NCI-H524 treated with DMSO at 0.1 percent for 48 hours (cell line): ENCODE measurements at regions not wholly inside any gene's neighbourhood (a gene's known extent, or its start where the extent isn't known, plus 50 kb on each side); places are given as distances from the start of the nearest gene placed in this dataset.

Source experiments
- DNase-seq: peaks from one replicate; lab custom pipeline; 2025; lab: John Stamatoyannopoulos, UW

DNA sequence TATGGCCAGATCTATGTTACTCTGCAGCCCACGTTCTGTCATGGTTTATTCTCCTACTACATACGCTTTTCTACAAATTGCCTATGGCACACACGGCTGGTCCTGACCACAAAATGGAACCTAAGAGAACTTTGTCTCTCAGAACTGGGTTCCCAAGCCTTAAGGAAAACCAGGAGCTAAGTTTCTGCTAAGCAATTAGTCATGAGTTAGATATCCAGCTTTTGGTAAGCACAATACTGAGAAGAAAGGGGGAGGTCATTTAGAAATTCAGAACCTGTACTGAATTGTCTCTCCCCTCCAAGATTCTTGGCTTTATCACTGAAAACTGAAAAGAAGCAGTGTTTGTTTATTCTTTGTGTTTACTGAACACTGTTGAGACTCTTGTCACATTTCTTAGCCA is 283.5 kb upstream of the TANK start:
- no peak for DNase-seq

DNA sequence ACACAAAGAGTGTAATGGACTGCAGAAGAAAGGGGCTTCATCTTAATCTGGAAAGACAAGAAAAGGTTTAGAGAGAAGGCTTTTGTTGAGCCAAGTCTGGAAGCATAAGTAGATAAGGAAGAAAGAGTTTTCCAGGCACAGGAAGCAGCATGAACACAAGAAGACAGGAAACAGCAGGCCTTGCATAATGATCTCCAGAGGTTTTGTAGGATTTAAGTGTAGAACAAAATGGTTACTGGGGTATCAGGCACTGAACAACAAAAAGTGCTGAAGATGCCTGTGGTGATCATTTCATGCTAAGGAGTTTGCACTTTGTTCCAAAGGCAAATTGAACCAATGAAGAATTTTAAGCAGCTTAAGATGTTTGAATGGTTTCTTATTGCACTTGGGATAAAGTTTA is 281.6 kb upstream of the TANK start:
- no peak for DNase-seq

DNA sequence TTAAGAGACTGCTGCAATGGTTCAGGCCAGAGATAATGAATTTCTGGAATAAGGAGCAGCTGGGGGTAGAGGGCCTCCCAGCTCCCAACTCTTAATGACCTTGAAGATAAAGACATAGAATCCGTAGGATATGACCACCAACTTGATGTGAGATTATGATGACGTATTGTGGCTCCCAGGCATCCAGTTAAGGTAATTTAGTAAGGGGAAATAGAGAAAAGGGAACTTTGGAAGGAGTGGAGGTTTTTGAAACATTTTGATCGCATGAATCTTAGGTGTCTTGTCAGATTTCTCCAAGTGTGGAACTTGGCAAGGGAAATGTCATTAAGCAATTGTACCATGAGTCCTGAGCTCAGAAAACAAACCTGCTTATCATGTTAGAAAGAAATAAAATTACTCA is 277.3 kb upstream of the TANK start:
- DNase-seq, result no peak

DNA sequence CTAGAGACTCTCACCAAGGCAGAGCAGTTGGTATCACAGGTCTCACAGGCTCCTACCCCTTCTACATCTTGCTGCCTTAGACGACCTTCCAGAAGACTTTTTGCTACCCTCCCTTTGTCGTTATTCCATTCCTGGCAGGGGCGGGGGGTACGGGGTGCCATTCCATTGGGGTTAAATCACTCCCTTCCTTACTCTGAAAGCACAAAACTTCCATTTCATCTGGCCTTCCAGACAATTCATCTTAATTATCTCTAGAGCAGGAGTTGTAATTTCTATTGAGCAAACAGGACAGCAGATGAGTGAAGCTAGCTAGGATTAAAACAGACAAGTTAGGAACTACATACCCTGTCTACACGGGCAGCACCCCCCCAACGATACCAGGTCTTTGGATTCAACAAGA is 276.2 kb upstream of the TANK start:
- no peak for DNase-seq

DNA sequence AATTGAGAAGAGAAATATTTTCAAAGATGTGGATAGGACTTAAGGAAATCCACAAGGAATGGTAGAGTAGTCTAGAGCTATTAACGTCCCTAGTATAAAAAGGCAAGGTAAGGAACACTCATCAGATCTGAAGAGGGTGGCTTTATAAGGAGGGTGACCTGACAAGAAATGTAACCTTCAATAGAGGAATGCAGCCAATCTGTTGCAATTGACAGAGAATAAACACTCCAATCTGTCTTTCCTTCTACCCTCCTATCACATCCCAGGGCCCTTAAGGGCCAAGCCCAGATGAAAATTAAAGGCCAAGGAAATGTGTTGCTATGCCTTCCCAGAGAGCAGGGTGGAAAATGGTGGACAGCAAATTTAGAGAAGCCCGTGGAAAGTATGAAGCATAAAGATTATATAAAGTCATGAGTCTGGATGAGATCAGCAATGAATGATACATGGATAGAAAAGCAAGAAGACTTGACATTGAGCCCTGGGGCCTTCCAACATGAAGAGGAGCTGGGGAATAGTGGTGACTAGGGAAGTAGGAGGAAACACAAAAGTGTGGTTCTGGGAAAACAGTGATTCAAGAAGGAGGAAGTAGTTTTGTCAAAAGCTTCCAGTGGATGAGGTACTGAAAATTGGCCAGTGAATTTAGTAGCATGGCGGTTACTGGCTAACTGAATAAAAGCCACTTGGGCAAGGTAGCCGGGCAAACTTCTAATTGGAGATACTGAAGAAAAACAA is 270.6 kb upstream of the TANK start:
- no peak for DNase-seq

DNA sequence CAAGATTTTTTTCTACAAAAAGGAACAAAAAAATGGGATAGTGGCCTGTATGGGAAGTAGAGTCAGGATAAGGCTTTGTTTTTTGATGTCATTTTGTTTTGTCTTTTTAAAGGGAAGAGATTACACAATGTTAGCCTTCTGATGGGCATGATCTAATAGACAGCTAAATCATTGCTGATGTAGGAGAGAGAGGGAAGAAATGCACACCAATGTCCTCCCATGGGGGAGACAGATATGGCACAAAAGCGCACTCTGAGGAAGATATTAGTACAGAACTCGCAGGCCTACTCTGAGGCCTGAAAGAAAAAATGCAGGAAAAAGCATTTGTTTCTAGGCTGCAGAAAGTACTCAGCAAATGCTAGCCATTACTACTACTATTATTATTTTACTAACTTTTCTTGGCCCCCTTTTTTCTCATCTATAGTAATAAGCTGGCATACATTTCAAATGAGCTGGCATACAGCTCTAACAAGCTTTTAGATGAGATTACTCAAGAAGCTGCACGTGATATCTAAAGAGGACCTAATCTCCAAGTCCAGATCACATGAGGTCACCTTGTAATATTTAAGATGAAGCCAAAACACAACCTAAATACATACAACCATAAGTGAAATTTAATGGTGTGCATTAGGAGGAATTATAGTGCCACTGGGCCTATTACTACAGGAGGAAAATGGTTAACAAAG is 269.4 kb upstream of the TANK start:
- DNase-seq, result peak; percentile 73

DNA sequence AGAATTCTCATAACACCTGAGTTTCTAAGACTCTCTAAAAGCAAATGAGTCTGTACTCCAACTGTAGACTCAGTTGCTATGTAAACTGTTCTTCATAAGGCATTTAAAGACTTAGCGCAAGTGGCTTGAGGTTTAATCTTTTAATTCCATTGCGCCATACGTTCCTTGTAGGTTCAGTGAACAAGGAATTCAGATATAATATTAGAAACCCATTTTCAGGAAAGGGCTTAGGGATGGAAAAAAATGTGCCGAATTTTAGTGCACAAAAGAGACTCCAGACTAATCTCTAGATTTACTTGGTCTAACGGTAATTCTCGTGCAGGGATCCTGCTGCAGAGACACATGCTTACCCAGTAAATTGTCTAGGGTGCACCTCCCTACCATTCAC is 268.9 kb upstream of the TANK start:
- peak; percentile 73 for DNase-seq

DNA sequence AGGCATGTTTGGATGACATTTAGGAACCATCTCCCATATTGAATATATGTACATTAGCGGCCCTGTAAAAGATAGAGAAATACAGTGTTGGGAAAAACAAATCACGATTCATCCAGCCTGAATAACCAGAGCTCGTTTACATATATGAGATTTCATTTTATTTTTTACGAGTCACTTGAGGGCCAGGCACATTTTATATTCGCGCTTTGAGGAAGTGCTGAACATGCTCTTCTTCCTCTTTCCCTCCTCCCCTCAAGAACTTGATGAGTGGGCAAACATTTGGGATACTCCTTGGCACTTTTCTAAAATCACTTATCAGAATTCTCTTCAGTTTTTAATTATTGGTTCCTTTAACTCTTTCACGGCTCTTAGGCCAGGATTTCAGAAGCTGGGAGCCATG is 268.0 kb upstream of the TANK start:
- DNase-seq, result no peak

DNA sequence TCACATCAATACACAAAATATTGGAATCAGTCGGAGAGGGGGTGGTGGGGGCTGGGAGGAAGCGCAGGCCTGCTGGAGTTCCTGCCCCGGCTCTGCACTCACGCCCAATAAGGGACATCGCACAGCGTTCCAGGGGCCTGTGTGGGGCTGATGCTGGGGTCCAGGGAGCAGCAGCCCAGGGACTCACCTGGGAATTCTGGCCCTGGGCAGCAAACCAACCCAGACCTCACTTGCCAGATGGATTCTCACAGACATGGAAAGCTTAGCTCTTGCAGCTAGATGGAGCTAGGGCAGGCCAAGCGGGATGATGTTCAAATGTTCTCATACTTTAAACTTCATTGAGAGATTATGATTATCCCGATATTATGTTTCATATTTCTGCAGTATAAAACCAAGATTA is 266.6 kb upstream of the TANK start:
- DNase-seq, result no peak

DNA sequence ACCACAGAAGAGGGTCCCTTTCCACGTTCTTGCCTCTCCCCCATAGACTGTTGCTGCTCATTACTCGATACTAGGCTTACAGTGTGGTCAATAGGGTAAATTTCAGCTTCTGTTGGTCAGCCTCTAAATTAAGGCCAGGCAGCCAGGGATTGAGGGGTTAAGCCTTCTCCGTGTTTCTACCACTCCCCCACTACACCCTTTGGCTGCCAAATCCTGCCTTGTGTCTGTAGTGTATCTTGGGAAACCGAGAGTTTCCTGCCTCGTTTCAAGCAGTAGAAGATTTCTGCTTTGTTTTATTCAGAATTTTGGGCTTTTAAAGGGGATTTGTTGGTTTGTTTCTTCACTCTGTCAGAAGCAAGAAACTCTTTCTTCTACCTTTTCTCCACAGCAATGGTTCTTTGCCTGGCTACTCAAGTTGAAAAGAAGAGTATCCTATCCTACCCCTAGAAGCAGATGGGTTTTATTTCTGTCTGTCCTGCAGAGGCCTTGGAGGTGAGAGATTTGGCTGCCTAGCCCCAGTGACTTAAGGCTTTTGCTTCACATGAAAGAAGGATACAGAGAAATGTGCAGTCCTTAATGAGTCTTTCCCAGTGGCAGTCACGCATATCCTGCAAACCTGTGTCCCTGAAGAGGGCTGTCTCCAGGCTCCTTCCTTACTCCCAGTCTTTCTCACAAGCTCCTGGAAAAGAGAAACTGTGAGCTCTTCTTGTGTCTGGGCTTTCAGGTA is 261.5 kb upstream of the TANK start:
- no peak for DNase-seq

DNA sequence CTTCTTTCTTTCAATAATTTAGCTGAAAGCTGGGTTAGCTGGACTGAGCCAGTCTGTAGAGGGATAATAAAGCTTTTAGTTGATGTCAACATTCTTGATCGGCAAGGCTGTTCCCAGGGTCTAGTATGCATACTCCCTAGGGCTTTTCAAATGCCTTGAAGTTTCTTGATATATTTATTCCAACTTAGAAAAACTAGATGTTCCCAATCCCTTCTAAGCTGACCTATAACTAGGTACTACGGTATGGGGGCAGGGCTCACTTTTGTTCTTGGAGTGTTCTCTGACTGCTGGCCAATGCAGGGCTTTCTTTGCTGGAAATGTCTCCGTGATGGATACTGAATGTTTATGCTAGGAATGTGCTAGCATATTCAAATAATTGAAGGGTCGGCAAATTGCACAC is 258.6 kb upstream of the TANK start:
- DNase-seq, result no peak

DNA sequence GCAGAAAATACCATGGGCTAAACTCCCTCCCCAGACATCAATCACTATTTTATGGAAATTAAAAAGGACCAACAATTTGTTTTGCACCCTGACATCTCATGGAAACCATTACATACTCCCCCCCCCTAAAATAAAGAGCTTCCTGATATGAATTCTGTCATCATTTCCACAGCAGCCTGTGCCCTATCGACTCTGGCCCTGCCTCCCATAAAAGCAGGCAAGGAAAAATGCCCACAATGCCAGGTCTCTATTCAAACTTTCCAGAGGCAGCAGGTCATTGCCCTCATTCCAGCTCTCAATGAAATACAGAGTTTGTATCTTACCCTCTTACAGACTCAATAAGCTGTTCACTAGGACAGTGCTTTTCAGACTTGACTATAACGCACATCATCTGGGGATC is 254.4 kb upstream of the TANK start:
- DNase-seq, result no peak

DNA sequence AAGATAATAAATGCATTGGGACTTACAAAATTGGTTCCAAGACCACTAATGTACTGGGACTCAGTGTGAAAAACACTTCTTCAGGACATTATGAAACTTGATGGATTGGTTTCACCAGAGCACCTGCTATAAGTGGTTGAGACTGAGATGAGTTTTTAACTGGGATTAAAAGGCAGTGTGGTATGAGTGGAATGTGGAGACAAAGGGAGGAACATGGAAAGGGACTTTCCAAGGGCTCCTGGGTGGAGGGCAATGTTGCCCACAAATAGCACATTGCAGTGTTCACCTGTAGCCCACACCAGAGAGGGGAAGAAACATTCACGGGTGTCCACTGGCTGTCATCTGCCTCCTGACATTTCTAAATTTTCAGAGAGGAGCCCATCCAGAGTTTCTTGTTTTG is 253.3 kb upstream of the TANK start:
- DNase-seq, result no peak

DNA sequence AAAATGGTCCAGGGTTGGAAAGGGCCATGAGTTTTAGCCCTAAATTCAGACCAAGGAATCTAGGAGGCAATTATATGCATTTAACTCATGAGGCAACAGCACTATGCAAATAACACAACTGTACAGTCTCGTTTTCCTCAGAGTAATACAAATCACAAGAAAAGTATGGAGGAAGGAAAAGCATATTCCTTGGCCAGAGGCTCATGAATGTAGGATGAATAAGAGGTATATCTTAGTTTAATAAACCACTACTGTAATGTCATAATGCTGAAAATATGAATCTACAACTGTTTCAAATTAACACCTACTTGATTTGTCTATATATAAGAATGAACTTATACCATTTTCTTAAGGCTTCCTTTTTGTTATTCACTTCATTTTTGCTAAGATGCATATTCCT is 252.5 kb upstream of the TANK start:
- no peak for DNase-seq

DNA sequence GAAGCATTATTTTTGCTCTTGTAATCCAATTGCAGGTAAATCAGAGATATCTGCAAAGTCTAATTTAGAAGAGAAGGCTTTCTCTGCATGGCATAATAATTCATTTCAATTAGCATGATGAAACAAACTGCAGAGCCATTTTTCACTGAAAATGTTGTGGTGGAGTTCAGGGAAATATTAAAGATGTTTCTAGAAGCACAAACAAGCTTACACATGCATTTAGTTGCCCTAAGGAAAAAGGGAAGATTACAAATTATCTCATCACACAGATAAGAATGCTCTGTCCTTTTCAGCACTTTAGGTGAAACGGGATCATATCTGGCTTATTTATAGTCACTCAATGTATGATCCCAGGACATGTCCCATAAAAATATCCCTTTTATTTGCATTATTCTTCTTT is 252.1 kb upstream of the TANK start:
- DNase-seq, result no peak

DNA sequence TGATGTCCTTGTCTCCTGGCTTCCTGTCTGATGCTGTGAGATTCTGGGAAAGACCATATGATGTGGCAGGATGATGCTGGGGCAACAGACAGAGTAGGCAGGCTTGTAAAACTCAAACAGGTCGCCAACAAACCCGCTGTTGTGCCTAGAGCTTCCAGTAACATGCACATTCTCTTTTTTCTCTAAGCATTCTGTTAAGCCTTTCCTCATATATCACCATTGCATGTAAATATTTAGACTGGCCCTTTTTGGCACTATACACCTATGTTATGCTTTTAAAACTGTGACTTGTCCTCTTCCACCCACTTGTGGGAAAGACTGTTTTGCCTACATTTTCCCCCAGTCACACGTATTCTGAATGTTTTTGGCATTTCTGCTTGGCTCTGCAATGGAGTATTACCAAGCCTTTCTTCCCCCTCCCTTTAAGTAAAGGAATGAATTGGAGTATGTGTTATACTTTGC is 250.4 kb upstream of the TANK start:
- no peak for DNase-seq

DNA sequence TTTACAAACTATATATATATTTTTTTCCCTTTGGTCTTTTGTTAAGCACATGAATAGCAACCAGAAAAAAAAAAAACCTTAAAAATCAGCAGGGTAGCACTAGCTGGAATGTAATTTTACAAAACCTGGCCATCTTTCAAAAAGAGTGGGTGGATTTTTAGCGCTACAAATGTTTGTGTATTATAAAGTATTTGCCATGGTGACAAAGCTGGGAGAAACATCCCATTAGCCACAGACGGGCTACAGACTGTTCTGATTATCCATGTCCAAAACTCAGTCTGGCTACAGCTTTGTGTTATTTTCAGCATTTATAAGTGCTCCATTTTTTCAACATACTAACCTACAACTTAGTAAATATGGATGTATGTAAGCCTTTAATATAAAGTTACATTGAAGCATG is 249.5 kb upstream of the TANK start:
- no peak for DNase-seq

DNA sequence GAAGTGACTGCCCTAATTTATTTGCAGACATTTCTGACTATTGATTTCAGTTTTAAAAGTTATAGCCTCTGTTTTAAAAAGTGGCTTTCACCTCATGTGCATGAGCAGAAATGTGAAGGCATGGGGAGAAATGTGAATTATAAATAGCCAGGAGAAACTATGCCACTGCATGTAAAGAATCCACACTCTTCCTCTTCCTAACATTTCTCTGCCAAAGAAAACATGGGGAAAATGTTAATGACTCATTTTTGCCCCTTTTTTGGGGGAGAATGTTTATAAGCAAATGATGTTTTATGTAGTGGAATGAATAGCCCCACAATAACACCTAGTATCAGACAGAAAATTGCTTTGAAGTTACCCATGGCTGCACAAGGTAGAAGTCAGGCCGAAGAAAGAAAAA is 249.0 kb upstream of the TANK start:
- DNase-seq, result no peak

DNA sequence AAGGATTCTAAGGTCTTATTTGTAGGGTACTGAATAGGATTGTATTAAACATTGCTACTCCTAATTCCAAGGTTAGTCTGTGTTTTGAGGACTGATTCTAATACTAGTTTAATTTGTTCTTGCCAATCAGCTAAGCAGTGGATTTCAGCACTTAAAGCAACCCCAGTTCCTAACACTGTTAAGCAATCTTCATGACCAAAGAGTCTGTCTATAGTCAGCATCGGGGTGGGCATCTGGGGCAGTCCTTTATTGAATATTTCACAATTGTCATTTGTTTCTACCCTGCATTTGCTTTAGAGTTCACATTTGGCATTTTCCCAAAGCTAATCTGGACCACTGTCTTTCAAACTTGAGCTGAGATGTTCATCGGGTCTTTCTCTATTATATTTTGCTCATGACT is 248.0 kb upstream of the TANK start:
- DNase-seq, result no peak

DNA sequence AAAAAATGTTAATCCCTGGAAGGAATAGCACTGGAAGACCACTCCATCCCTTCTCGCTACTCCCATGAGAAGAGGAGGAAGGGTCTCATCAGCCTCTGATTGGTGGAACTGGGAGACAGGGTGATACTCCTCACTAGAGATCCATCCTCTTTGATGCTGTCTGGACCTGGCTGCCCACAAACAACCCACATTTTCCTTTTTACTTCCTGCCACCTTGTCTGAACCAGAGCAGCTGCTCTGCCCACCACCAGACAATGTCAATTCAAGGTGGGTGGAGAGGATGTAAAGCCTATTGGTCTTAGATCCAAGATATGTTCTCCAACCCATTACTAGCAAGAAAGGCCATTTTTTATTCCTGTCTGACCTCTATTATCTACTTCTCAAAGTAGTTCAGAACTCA is 246.9 kb upstream of the TANK start:
- DNase-seq, result no peak

DNA sequence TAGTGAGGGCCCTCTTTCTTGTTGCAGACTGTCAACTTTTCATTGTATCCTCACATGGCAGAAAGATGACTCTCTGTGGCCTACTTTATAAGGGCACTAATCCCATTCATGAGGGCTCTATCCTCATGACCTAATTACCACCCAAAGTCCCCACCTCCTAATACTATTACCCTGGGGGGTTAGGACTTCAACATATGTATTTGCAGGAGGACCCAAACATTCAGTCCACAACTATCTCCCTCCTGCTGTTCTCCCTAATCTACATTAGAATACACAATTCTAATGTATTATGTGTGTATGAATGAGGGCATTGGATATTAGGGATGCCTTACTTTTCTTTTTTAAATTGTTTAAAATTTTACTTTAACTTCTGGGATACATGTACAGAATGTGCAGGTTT is 246.0 kb upstream of the TANK start:
- no peak for DNase-seq

DNA sequence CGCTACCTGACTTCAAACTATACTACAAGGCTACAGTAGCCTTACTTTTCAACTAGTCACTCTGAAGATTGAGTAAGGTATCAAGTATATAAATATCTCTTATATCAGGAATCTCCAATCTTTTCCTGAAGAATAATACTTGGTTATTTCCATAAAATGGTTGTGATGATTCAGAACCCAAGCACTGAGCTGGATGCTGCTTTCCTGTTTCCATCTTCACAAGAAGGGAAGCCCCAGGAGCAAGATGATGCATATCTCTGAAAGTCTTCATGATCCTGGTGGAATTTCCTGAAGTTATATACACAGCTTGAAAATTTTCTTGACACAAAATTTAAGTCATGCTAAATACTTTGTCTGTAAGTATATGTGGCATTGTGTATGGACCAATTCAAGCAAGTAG is 243.9 kb upstream of the TANK start:
- no peak for DNase-seq

DNA sequence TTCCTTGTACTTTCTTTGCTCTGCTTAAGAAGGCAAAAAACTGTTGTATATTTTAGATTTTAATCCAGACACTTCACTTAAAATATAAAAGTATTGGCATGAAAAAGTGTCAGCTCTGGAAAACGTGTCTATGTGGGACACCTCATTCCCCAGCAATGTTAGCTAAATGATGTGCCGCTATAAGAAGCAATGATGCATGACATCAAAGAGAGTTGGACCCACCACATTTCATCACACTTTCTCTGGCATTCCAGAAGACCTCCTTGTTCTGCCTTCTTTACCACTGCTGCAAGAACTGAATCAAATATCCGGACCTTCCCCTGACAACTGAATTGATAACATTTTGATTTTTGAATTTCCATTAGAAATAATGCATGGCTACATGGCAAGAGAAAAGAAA is 242.4 kb upstream of the TANK start:
- DNase-seq, result no peak
